H1 (cell line): ENCODE measurements at regions not wholly inside any gene's neighbourhood (a gene's known extent, or its start where the extent isn't known, plus 50 kb on each side); places are given as distances from the start of the nearest gene placed in this dataset.

Experiments used
- CTCF ChIA-PET: fragments of 300-600 bp; sonication (Branson Sonifier 250); formaldehyde crosslinking; loops from one replicate; lab custom pipeline; 2021; ENCODE audit not compliant: partially characterized antibody; lab: Charles Lee
- POLR2A ChIA-PET: fragments of 300-600 bp; sonication (Branson Sonifier 250); formaldehyde crosslinking; loops from one replicate; lab custom pipeline; 2021; ENCODE audit warnings: inconsistent platforms; ENCODE audit not compliant: partially characterized antibody; lab: Charles Lee
- DNase-seq, 2 experiments: peaks; one replicate each; pipeline versions ENCODE4 v3.0.0 to v3.0.0-alpha.2; 2010 to 2022; ENCODE audit warnings: low spot score in 2 of 2, low read depth in 1 of 2, mixed read lengths in 1 of 2
- FAIRE-seq: peaks from 2 replicates; lab custom pipeline; 2011; peaks lifted over from hg19 to GRCh38; lab: Jason Lieb, UNC
- H2AFZ ChIP-seq: 2 replicates; pipeline ENCODE4 v1.8.1; 2012; ENCODE audit warnings: low read length, inconsistent platforms
- H2AK5ac ChIP-seq: 2 replicates; pipeline ENCODE4 v1.6.1; 2013; ENCODE audit warnings: low read depth, low read length
- H2BK120ac ChIP-seq: replicated peaks from 2 replicates; pipeline ENCODE3; 2013; ENCODE audit warnings: low read depth, low read length, inconsistent platforms
- H2BK12ac ChIP-seq: 2 replicates; pipeline ENCODE4 v1.6.1; 2013; ENCODE audit warnings: low read depth, low read length
- H2BK15ac ChIP-seq: 2 replicates; pipeline ENCODE4 v1.6.1; 2013; ENCODE audit warnings: low read length
- H2BK20ac ChIP-seq: 2 replicates; pipeline ENCODE4 v1.6.1; 2013; ENCODE audit warnings: low read length
- H2BK5ac ChIP-seq: 2 replicates; pipeline ENCODE4 v1.6.1; 2013; ENCODE audit warnings: low read depth, low read length
- H3K14ac ChIP-seq: 2 replicates; pipeline ENCODE4 v1.6.1; 2013; ENCODE audit warnings: inconsistent platforms; ENCODE audit not compliant: insufficient read length
- H3K18ac ChIP-seq: 2 replicates; pipeline ENCODE4 v1.6.1; 2013; ENCODE audit warnings: low read length; ENCODE audit errors: extremely low read depth
- H3K23ac ChIP-seq: 2 replicates; pipeline ENCODE4 v1.6.1; 2013; ENCODE audit warnings: inconsistent platforms; ENCODE audit not compliant: insufficient read length
- H3K23me2 ChIP-seq: 2 replicates; pipeline ENCODE4 v1.6.1; 2013; ENCODE audit warnings: low read depth, low read length
- H3K27ac ChIP-seq: 2 replicates; pipeline ENCODE4 v1.6.1; 2011; ENCODE audit warnings: low read depth, low read length, inconsistent platforms
- H3K27me3 ChIP-seq, 4 experiments: replicated peaks in 1 of 4; 1 replicate in 1 of 4; 2 replicates in 3 of 4; pipeline versions ENCODE4 v1.6.1 to v1.8.1; 2011 to 2013; ENCODE audit warnings: low read length in 3 of 4, mild to moderate bottlenecking in 3 of 4, inconsistent platforms in 2 of 4, mixed read lengths in 2 of 4, moderate library complexity in 1 of 4; ENCODE audit not compliant: control insufficient read depth in 3 of 4, insufficient read depth in 3 of 4; ENCODE audit errors: extremely low read depth in 1 of 4
- H3K36me3 ChIP-seq, 4 experiments: 2 replicates each; pipeline versions ENCODE4 v1.6.1 to v1.8.1; 2011 to 2013; ENCODE audit warnings: mild to moderate bottlenecking in 4 of 4, low read length in 3 of 4, moderate library complexity in 2 of 4, control low read depth in 1 of 4, inconsistent platforms in 1 of 4; ENCODE audit not compliant: insufficient read depth in 4 of 4, control insufficient read depth in 2 of 4
- H3K4ac ChIP-seq: replicated peaks from 2 replicates; pipeline ENCODE3; 2013; ENCODE audit warnings: low read length, low read depth, mixed read lengths, inconsistent platforms; ENCODE audit not compliant: insufficient read length
- H3K4me1 ChIP-seq, 4 experiments: replicated peaks in 1 of 4; 1 replicate in 1 of 4; 2 replicates in 3 of 4; pipeline versions ENCODE4 v1.6.1 to v1.8.1; 2011 to 2013; ENCODE audit warnings: low read length in 3 of 4, inconsistent platforms in 2 of 4, mixed read lengths in 1 of 4; ENCODE audit not compliant: insufficient read depth in 4 of 4, control insufficient read depth in 3 of 4
- H3K4me2 ChIP-seq, 2 experiments: 2 replicates each; pipeline versions ENCODE4 v1.6.1 to v1.8.1; 2011 to 2013; ENCODE audit warnings: low read depth in 2 of 2, low read length in 2 of 2, control low read depth in 1 of 2, inconsistent platforms in 1 of 2, mild to moderate bottlenecking in 1 of 2; ENCODE audit not compliant: insufficient read depth in 1 of 2
- H3K4me3 ChIP-seq, 4 experiments: fragments of 200-600, 300-600 bp in 1 of 4; sonication (generic), shearing (Covaris generic), sonication (Bioruptor Twin) in 1 of 4; 2 replicates each; pipeline versions ENCODE4 v1.5.1 to v1.8.1; 2011 to 2016; ENCODE audit warnings: low read length in 4 of 4, low read depth in 3 of 4, control low read depth in 2 of 4, inconsistent platforms in 2 of 4, mild to moderate bottlenecking in 2 of 4, mixed read lengths in 1 of 4, moderate library complexity in 1 of 4; ENCODE audit not compliant: insufficient read depth in 2 of 4; ENCODE audit errors: extremely low read depth in 1 of 4
- H3K56ac ChIP-seq: replicated peaks from 2 replicates; pipeline ENCODE3; 2013; ENCODE audit warnings: low read depth, mild to moderate bottlenecking, mixed read lengths, low read length, inconsistent platforms; ENCODE audit not compliant: insufficient read length
- H3K79me1 ChIP-seq: 2 replicates; pipeline ENCODE4 v1.6.1; 2013; ENCODE audit warnings: low read depth, low read length, control low read depth
- H3K79me2 ChIP-seq, 2 experiments: 2 replicates each; pipeline versions ENCODE4 v1.6.1 to v1.8.1; 2012 to 2013; ENCODE audit warnings: low read length in 2 of 2, mild to moderate bottlenecking in 2 of 2, inconsistent platforms in 1 of 2; ENCODE audit not compliant: insufficient read depth in 2 of 2, control insufficient read depth in 1 of 2
- H3K9ac ChIP-seq, 4 experiments: replicated peaks in 1 of 4; 1 replicate in 1 of 4; 2 replicates in 3 of 4; pipeline versions ENCODE4 v1.6.1 to v1.8.1; 2011 to 2013; ENCODE audit warnings: low read depth in 3 of 4, low read length in 3 of 4, control low read depth in 2 of 4, mild to moderate bottlenecking in 2 of 4, moderate library complexity in 2 of 4, inconsistent platforms in 1 of 4; ENCODE audit errors: extremely low read depth in 1 of 4
- H3K9me3 ChIP-seq, 2 experiments: 2 replicates each; pipeline versions ENCODE4 v1.6.1 to v1.8.1; 2012 to 2013; ENCODE audit warnings: mild to moderate bottlenecking in 2 of 2, moderate library complexity in 2 of 2, control low read depth in 1 of 2, inconsistent platforms in 1 of 2, low read depth in 1 of 2, low read length in 1 of 2, mixed read lengths in 1 of 2; ENCODE audit not compliant: insufficient read depth in 2 of 2
- H4K20me1 ChIP-seq, 2 experiments: replicated peaks in 1 of 2; 2 replicates each; pipeline versions ENCODE3 to v1.8.1; 2011 to 2013; ENCODE audit warnings: inconsistent platforms in 2 of 2, low read length in 2 of 2, mild to moderate bottlenecking in 1 of 2; ENCODE audit not compliant: insufficient read depth in 2 of 2, control insufficient read depth in 1 of 2
- H4K5ac ChIP-seq: 2 replicates; pipeline ENCODE4 v1.6.1; 2013; ENCODE audit warnings: low read length, low read depth, mixed read lengths, inconsistent platforms; ENCODE audit not compliant: insufficient read length
- H4K8ac ChIP-seq: 2 replicates; pipeline ENCODE4 v1.8.0; 2013; ENCODE audit warnings: mild to moderate bottlenecking, moderate library complexity, low read length, inconsistent platforms; ENCODE audit not compliant: insufficient read depth; ENCODE audit errors: extremely low read depth
- H4K91ac ChIP-seq: replicated peaks from 2 replicates; pipeline ENCODE3; 2013; ENCODE audit warnings: low read length, mixed read lengths, inconsistent platforms; ENCODE audit not compliant: insufficient read length
- ATF2 ChIP-seq: IDR thresholded peaks from 2 replicates; pipeline ENCODE4 v1.6.1; 2012; ENCODE audit warnings: low read length, inconsistent platforms
- BCL11A ChIP-seq, 2 experiments: IDR thresholded peaks; one replicate each; pipeline ENCODE4 v1.6.1; 2011; ENCODE audit warnings: low read depth in 2 of 2, low read length in 2 of 2, mild to moderate bottlenecking in 2 of 2
- CBX5 ChIP-seq: fragments of 300-800, 300-1000 bp; sonication (generic); IDR thresholded peaks from 2 replicates; pipeline ENCODE4 v1.7.1; 2016; ENCODE audit warnings: antibody characterized with exemption, low read length, low read depth
- CHD1 ChIP-seq: IDR thresholded peaks from 2 replicates; pipeline ENCODE4 v1.6.1; 2012; ENCODE audit warnings: low read depth, low read length, improper control_type of control experiment
- CREB1 ChIP-seq: IDR thresholded peaks from 2 replicates; pipeline ENCODE4 v1.6.1; 2012; ENCODE audit warnings: inconsistent platforms
- CTBP2 ChIP-seq: IDR thresholded peaks from 2 replicates; pipeline ENCODE4 v1.7.0; 2011; ENCODE audit warnings: borderline replicate concordance, mild to moderate bottlenecking, moderate library complexity, mixed read lengths, low read length; ENCODE audit not compliant: insufficient read depth, insufficient read length
- EZH2 ChIP-seq: fragments of 200-600 bp; sonication (generic); IDR thresholded peaks from 2 replicates; pipeline ENCODE4 v1.7.1; 2012; ENCODE audit warnings: low read depth, mild to moderate bottlenecking, moderate library complexity, low read length, inconsistent platforms; ENCODE audit not compliant: severe bottlenecking
- GTF2F1 ChIP-seq: IDR thresholded peaks from 2 replicates; pipeline ENCODE4 v1.6.1; 2012; ENCODE audit warnings: low read depth, low read length, improper control_type of control experiment, borderline replicate concordance
- MAFK ChIP-seq: IDR thresholded peaks from 2 replicates; pipeline ENCODE4 v1.6.1; 2012; ENCODE audit warnings: low read depth, mild to moderate bottlenecking, improper control_type of control experiment, low read length
- NANOG ChIP-seq: IDR thresholded peaks from 2 replicates; pipeline ENCODE4 v1.6.1; 2011; ENCODE audit warnings: low read length, low read depth, mild to moderate bottlenecking, inconsistent platforms; ENCODE audit not compliant: insufficient read depth, poor library complexity, severe bottlenecking
- SIRT6 ChIP-seq: IDR thresholded peaks from one replicate; pipeline ENCODE4 v1.7.1; 2012; ENCODE audit warnings: low read length, inconsistent platforms
- SIX5 ChIP-seq: IDR thresholded peaks from 2 replicates; pipeline ENCODE4 v1.6.1; 2011; ENCODE audit warnings: mild to moderate bottlenecking, low read depth, low read length
- ZNF274 ChIP-seq: IDR thresholded peaks from 2 replicates; pipeline ENCODE4 v1.7.0; 2012; ENCODE audit warnings: low read length, borderline replicate concordance; ENCODE audit errors: extremely low read depth
- WGBS, 2 experiments: shearing (Covaris generic) in 1 of 2; methylation state at CpG; one replicate each; pipeline versions ENCODE4 v1.1.6 to v1.1.7; 2013 to 2015; ENCODE audit warnings: low lambda C conversion rate in 2 of 2, mixed read lengths in 2 of 2, inconsistent platforms in 1 of 2, low coverage in 1 of 2, missing lambda C conversion rate in 1 of 2; ENCODE audit not compliant: insufficient replicate concordance in 2 of 2, insufficient coverage in 1 of 2, insufficient read length in 1 of 2; ENCODE audit errors: extremely low coverage in 1 of 2, missing lambda C conversion rate in 1 of 2; 5-methylcytosine and 5-hydroxymethylcytosine counted together

DNA sequence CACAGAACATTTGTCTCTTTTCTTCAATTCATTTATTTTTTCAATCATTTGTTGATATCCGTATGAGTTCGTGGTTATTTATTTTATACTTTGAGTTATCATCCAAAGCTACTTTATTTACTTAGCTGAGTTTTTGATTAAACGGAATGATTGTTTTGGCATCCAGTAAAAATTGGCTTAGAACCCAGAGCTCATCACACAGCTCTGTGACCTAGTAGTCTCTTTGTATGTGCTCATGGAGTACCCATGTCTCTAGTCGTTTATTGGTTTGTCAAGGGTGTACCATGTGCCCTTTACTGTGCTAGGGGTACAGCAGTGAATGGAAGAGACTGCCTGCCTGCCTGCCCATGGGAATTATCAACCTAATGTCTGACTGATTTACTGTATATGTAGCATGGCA is 142.2 kb downstream of the MYLK4 start:
- Histone ChIP-seq H3K9me3 (peaks cover 0 to 3% of the 10 kb centered on the region in 2 experiments; a peak in 1 of 4 replicates), H3K27me3 (no peaks in the 10 kb centered on the region), H2BK15ac (no peak overlapping the region), H3K9ac (no peak overlapping the region), H3K14ac (no peak overlapping the region), H3K4ac (no peak overlapping the region), H3K27ac (no peak overlapping the region), H2BK5ac (no peak overlapping the region), H3K36me3 (no peaks in the 10 kb centered on the region), H3K23me2 (no peaks in the 10 kb centered on the region; the same call in 1 of the 2 replicates), H3K56ac (no peak overlapping the region), H2BK20ac (no peak overlapping the region), H2AFZ (no peak overlapping the region), H3K23ac (no peak overlapping the region), H2BK12ac (no peak overlapping the region), H3K4me3 (no peak overlapping the region), H3K79me2 (no peaks in the 10 kb centered on the region), H4K20me1 (no peaks in the 10 kb centered on the region), H2BK120ac (no peak overlapping the region), H4K8ac (no peak overlapping the region), H4K91ac (no peak overlapping the region), H3K4me1 (no peaks in the 10 kb centered on the region), H3K79me1 (no peaks in the 10 kb centered on the region), H4K5ac (no peak overlapping the region), H3K18ac (no peak overlapping the region), H2AK5ac (no peak overlapping the region), H3K4me2 (no peak overlapping the region)
- ChIA-PET CTCF (no interaction called here), POLR2A (no interaction called here)
- WGBS, 2 experiments: 52% methylated on average over 4 of the region's 4 CpGs; no CpG with 5 or more reads in 1 of the 2 experiments
- FAIRE-seq (no peak), DNase-seq (no peak)
- TF ChIP-seq EZH2 (no peak), GTF2F1 (no peak), MAFK (no peak), SIRT6 (no peak), SIX5 (no peak), CHD1 (no peak), NANOG (no peak), CTBP2 (no peak), ZNF274 (no peak), BCL11A (IDR thresholded peaks at IDR 0.05; ENCODE audit: low read depth in 2 of 2, low read length in 2 of 2) (no peak), CBX5 (no peak), ATF2 (no peak), CREB1 (no peak)
